Neural cell (in vitro differentiated cells): ENCODE measurements at regions not wholly inside any gene's neighbourhood (a gene's known extent, or its start where the extent isn't known, plus 50 kb on each side); places are given as distances from the start of the nearest gene placed in this dataset.

Experiments
- H2AFZ ChIP-seq: fragments of 200-600, 300-800 bp; sonication (generic), shearing (Covaris generic); 2 replicates; pipeline ENCODE4 v1.6.0; 2014; ENCODE audit warnings: low read depth, mild to moderate bottlenecking, antibody characterized with exemption, low read length, moderate library complexity
- H3F3A ChIP-seq: fragments of 200-600 bp; shearing (Covaris generic); 2 replicates; pipeline ENCODE4 v1.6.1; 2016; ENCODE audit warnings: mild to moderate bottlenecking, moderate library complexity, mixed read lengths, antibody characterized with exemption, low read length; ENCODE audit not compliant: insufficient read depth, poor library complexity, severe bottlenecking
- H3K27ac ChIP-seq: fragments of 200-600, 300-800 bp; sonication (generic), shearing (Covaris generic); 2 replicates; pipeline ENCODE4 v1.5.1; 2014; ENCODE audit warnings: mild to moderate bottlenecking, low read length, moderate library complexity
- H3K27me3 ChIP-seq: fragments of 300-800, 200-600 bp; sonication (generic), shearing (Covaris generic); 2 replicates; pipeline ENCODE4 v1.6.0; 2014; ENCODE audit warnings: mild to moderate bottlenecking, low read depth, low read length, moderate library complexity; ENCODE audit not compliant: insufficient read depth
- H3K36me3 ChIP-seq: fragments of 300-800, 200-600 bp; sonication (generic), shearing (Covaris generic); 2 replicates; pipeline ENCODE4 v1.5.1; 2014; ENCODE audit warnings: mild to moderate bottlenecking, antibody characterized with exemption, low read length, moderate library complexity; ENCODE audit not compliant: insufficient read depth
- H3K4me2 ChIP-seq: fragments of 300-800, 200-600 bp; sonication (generic), shearing (Covaris generic); 2 replicates; pipeline ENCODE4 v1.6.0; 2014; ENCODE audit warnings: mild to moderate bottlenecking, low read length
- H3K4me3 ChIP-seq: fragments of 300-800, 200-600 bp; sonication (generic), shearing (Covaris generic); 2 replicates; pipeline ENCODE4 v1.5.1; 2014; ENCODE audit warnings: mild to moderate bottlenecking, low read length, moderate library complexity
- H3K79me2 ChIP-seq: fragments of 200-600 bp; shearing (Covaris generic); replicated peaks from 2 replicates; pipeline ENCODE4 v1.6.0; 2014; ENCODE audit warnings: mild to moderate bottlenecking, low read length, moderate library complexity; ENCODE audit not compliant: insufficient read depth
- H3K9ac ChIP-seq: fragments of 300-800, 200-600 bp; sonication (generic), shearing (Covaris generic); 2 replicates; pipeline ENCODE4 v1.6.1; 2016; ENCODE audit warnings: mild to moderate bottlenecking, low read length, mixed read lengths
- H3K9me2 ChIP-seq: fragments of 200-600 bp; shearing (Covaris generic); 2 replicates; pipeline ENCODE4 v1.6.1; 2016; ENCODE audit warnings: mild to moderate bottlenecking, low read length, mixed read lengths; ENCODE audit not compliant: insufficient read depth
- H3K9me3 ChIP-seq: fragments of 200-600, 300-800 bp; sonication (generic), shearing (Covaris generic); 2 replicates; pipeline ENCODE4 v1.6.1; 2016; ENCODE audit warnings: mild to moderate bottlenecking, mixed run types, low read length, moderate library complexity, mixed read lengths
- H4K20me1 ChIP-seq: fragments of 200-600 bp; shearing (Covaris generic); 2 replicates; pipeline ENCODE4 v1.6.1; 2016; ENCODE audit warnings: mild to moderate bottlenecking, mixed run types; ENCODE audit not compliant: insufficient read depth
- EP300 ChIP-seq: fragments of 450-650 bp; conservative IDR thresholded peaks from 2 replicates; pipeline ENCODE4 v1.6.1; 2014; ENCODE audit warnings: antibody characterized with exemption, mild to moderate bottlenecking, moderate library complexity; ENCODE audit not compliant: poor library complexity, severe bottlenecking
- EZH2 ChIP-seq: fragments of 200-600, 300-800 bp; shearing (Covaris generic), sonication (generic); IDR thresholded peaks from 2 replicates; pipeline ENCODE4 v1.6.1; 2014; ENCODE audit warnings: antibody characterized with exemption, low read length, borderline replicate concordance, mild to moderate bottlenecking; ENCODE audit not compliant: insufficient read depth, poor library complexity, severe bottlenecking
- MXI1 ChIP-seq: fragments of 450-650 bp; conservative IDR thresholded peaks from 2 replicates; pipeline ENCODE4 v1.6.1; 2014; ENCODE audit warnings: antibody characterized with exemption, mild to moderate bottlenecking; ENCODE audit not compliant: poor library complexity, severe bottlenecking
- POLR2AphosphoS5 ChIP-seq: IDR thresholded peaks from 2 replicates; pipeline ENCODE4 v1.6.1; 2012
- RAD21 ChIP-seq: fragments of 450-650 bp; conservative IDR thresholded peaks from 2 replicates; pipeline ENCODE4 v1.6.1; 2014; ENCODE audit warnings: antibody characterized with exemption, mild to moderate bottlenecking, moderate library complexity
- SMC3 ChIP-seq: fragments of 450-650 bp; conservative IDR thresholded peaks from 2 replicates; pipeline ENCODE4 v1.6.1; 2014; ENCODE audit warnings: antibody characterized with exemption, mild to moderate bottlenecking, moderate library complexity; ENCODE audit not compliant: poor library complexity
- TAF1 ChIP-seq: IDR thresholded peaks from 2 replicates; pipeline ENCODE4 v1.6.1; 2012; ENCODE audit warnings: low read depth
- TF ChIP-seq, protein P1 (sequence below): fragments of 450-650 bp; IDR thresholded peaks from 2 replicates; pipeline ENCODE4 v1.5.1; 2014; ENCODE audit warnings: antibody characterized with exemption, mild to moderate bottlenecking, moderate library complexity; ENCODE audit not compliant: poor library complexity, severe bottlenecking
- TF ChIP-seq, protein P2 (sequence below): IDR thresholded peaks from 2 replicates; pipeline ENCODE4 v1.6.1; 2012; ENCODE audit warnings: borderline replicate concordance

DNA sequence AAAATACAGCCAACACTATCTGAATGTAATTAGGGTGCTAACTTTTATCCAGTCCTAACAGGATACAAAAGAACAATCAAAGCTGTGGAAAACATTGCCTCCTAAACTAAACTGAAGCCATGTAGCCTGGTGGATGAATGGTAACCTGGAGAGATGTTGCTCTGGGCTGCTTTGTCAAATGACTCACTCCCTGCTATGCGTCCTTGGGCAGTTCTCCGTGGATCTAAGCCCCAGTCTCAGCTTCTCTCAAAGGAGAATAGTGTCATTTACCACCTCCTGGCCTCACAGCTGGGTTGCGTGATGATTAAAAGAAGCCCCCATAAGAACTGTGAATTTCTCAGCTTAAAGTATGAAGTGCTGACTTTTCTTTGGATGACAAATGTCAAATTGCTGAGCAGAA, 203.7 kb downstream of the ICOS start:
- Histone ChIP-seq H3K9me3 (no peaks in the 10 kb centered on the region), H3K79me2 (no peaks in the 10 kb centered on the region), H2AFZ (no peak overlapping the region), H3K4me2 (no peak overlapping the region), H3F3A (no peaks in the 10 kb centered on the region), H3K9ac (no peak overlapping the region), H4K20me1 (no peaks in the 10 kb centered on the region), H3K4me3 (no peak overlapping the region), H3K36me3 (no peaks in the 10 kb centered on the region), H3K27me3 (no peaks in the 10 kb centered on the region), H3K27ac (no peak overlapping the region), H3K9me2 (no peaks in the 10 kb centered on the region)
- no peak for TF ChIP-seq RAD21
- no peak for TF ChIP-seq TAF1
- no peak for TF ChIP-seq SMC3

GRCh38 chr2:204143216-204144014, 206.9 kb downstream of the ICOS start:
- no peaks in the 10 kb centered on the region for H3F3A ChIP-seq
- peak overlapping the region; percentile 42 for H3K27ac ChIP-seq
- H3K9me3 ChIP-seq: no peaks in the 10 kb centered on the region
- H4K20me1 ChIP-seq: no peaks in the 10 kb centered on the region
- H3K9ac ChIP-seq: peak overlapping the region; percentile 7
- no peaks in the 10 kb centered on the region for H3K79me2 ChIP-seq
- no peaks in the 10 kb centered on the region for H3K27me3 ChIP-seq
- H2AFZ ChIP-seq: no peak overlapping the region
- H3K36me3 ChIP-seq: no peaks in the 10 kb centered on the region
- no peaks in the 10 kb centered on the region for H3K9me2 ChIP-seq
- no peak overlapping the region for H3K4me2 ChIP-seq
- TF ChIP-seq, protein P1, sequence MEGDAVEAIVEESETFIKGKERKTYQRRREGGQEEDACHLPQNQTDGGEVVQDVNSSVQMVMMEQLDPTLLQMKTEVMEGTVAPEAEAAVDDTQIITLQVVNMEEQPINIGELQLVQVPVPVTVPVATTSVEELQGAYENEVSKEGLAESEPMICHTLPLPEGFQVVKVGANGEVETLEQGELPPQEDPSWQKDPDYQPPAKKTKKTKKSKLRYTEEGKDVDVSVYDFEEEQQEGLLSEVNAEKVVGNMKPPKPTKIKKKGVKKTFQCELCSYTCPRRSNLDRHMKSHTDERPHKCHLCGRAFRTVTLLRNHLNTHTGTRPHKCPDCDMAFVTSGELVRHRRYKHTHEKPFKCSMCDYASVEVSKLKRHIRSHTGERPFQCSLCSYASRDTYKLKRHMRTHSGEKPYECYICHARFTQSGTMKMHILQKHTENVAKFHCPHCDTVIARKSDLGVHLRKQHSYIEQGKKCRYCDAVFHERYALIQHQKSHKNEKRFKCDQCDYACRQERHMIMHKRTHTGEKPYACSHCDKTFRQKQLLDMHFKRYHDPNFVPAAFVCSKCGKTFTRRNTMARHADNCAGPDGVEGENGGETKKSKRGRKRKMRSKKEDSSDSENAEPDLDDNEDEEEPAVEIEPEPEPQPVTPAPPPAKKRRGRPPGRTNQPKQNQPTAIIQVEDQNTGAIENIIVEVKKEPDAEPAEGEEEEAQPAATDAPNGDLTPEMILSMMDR: no peak
- TF ChIP-seq, protein P2, sequence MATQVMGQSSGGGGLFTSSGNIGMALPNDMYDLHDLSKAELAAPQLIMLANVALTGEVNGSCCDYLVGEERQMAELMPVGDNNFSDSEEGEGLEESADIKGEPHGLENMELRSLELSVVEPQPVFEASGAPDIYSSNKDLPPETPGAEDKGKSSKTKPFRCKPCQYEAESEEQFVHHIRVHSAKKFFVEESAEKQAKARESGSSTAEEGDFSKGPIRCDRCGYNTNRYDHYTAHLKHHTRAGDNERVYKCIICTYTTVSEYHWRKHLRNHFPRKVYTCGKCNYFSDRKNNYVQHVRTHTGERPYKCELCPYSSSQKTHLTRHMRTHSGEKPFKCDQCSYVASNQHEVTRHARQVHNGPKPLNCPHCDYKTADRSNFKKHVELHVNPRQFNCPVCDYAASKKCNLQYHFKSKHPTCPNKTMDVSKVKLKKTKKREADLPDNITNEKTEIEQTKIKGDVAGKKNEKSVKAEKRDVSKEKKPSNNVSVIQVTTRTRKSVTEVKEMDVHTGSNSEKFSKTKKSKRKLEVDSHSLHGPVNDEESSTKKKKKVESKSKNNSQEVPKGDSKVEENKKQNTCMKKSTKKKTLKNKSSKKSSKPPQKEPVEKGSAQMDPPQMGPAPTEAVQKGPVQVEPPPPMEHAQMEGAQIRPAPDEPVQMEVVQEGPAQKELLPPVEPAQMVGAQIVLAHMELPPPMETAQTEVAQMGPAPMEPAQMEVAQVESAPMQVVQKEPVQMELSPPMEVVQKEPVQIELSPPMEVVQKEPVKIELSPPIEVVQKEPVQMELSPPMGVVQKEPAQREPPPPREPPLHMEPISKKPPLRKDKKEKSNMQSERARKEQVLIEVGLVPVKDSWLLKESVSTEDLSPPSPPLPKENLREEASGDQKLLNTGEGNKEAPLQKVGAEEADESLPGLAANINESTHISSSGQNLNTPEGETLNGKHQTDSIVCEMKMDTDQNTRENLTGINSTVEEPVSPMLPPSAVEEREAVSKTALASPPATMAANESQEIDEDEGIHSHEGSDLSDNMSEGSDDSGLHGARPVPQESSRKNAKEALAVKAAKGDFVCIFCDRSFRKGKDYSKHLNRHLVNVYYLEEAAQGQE: peak; percentile 25
- TF ChIP-seq TAF1: no peak
- TF ChIP-seq EP300: no peak
- peak; percentile 42 for TF ChIP-seq MXI1
- TF ChIP-seq POLR2AphosphoS5: peak; percentile 50
- TF ChIP-seq SMC3: peak; percentile 11
- no peak for TF ChIP-seq EZH2
- TF ChIP-seq RAD21: peak; percentile 11
- H3K4me3 ChIP-seq: no peak overlapping the region
